Ammon's horn (tissue), 1 donor: ENCODE measurements at regions not wholly inside any gene's neighbourhood (a gene's known extent, or its start where the extent isn't known, plus 50 kb on each side); places are given as distances from the start of the nearest gene placed in this dataset.
"Not testable (repeated sequence)": the region's sequence is repeated elsewhere in the genome, so short reads cannot be mapped to it uniquely, and the experiment has no call there.

Experiments used
- DNase-seq: peaks from one replicate; pipeline ENCODE4 v3.0.0-alpha.2; 2016; ENCODE audit warnings: low spot score

DNA sequence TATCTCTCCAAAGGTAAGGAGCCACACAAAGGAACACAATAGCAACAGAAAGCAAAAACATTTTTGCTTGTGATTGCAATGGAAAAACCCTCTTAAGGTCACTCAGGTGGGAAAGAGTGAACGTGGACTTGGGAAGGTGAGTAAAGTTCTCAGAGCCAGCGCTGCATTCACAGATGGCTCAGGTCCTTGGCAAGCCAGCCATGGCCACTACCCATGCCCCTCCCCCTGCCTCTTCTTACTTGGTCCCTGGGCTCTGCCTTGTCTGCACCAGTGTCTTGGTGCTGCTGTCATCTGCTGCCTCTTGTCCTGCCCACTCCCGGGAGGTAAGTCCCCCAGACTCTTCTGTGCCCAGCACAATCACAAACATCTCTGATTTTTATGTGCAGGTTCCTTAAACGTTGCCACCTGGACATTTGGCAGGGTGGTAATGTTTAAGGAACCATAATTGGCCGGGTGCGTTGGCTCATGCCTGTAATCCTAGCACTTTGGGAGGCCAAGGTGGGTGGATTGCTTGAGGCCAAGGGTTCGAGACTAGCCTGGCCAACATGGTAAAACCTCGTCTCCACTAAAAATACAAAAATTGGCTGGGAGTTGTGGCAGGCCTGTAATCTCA lies 74.6 kb downstream of the FEM1C start:
- DNase-seq, result no peak

DNA sequence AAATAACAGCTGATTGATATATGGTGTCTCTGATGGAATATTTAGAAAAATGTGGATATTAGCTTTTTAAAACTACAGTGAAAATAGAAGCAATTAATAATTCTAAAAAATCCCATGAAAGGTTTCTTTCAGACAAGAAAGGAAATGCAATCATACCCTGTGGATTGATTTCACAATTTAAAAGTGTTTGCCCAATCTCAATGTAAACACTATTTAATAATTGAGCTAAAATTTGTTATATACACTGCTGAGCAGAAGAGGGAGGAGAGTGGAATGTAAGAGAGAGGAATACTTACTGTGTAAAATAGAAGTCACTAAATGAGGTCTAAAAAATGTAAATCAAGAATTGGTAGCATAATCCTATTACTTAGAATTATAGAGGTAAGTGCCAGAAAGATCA lies 76.9 kb downstream of the FEM1C start:
- no peak for DNase-seq

DNA sequence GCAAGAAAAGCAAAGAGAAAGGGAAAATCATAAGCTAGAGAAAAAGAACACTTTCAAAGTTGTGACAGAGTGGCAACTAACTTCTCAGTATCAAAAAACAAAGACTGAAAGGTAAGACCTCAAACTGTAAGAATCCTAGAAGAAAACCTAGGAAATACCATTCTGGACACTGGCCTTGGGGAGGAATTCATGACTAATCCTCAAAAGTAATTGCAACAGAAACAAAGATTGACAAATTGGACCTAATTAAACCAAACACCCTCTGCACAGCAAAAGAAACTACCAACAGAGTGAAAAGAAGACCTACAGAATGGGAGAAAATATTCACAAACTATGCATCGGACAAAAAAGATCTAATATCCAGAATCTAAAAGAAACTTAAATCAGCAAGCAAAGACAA lies 79.1 kb downstream of the FEM1C start:
- DNase-seq, result no peak

DNA sequence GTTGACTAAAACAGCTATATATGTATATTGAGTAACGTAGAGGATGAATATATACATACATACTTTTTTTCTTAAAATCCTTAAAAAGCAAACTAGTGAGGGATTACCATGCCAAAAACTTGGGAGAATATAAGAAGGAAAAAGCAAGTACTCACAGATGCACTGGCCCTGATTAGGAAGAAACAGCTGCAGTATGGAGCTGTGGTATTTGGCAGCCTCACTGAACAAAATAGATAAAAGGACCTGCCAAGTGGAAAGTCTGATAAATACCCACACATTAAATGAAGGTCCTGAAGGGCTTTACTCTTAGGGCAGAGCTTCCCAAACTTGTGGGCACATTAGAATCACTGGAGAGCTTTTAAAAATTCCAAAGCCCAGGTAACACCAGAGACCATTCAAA lies 80.6 kb downstream of the FEM1C start:
- no peak for DNase-seq

DNA sequence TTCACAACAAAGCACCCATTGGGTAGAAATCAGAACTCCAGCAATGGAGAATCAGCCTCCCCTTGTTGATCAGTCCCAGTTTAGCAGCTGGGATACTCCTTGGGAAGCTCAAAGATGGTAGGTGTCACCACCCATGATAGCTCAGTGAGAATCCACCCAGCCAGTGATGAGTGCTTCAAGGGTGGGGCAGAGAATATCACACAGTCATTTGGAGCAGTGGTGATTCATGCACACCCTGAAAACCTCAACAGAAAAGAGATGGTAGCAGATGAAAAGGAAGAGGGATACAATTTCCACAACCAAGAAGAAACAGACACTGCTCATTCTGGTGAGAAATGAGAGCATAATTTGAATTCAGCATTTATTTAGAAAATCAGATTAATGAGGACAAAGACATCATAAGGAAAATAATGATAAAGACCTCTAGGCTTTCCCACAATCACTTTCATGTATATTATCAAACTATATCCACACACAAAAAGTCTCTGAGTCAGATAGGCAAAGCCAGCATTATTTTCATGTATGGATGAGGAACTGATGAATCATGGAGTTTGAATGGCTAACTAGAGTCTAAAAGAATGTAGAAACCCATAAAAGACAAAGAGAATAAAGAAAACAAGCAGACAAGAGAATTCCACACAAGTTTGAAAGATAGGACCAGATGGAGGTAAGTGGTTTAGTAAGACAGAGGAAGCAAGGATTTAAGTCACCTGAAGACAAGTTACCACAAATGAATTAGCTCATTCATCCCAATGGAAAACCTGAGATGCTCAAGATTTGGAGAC lies 82.9 kb downstream of the FEM1C start:
- DNase-seq, result no peak

DNA sequence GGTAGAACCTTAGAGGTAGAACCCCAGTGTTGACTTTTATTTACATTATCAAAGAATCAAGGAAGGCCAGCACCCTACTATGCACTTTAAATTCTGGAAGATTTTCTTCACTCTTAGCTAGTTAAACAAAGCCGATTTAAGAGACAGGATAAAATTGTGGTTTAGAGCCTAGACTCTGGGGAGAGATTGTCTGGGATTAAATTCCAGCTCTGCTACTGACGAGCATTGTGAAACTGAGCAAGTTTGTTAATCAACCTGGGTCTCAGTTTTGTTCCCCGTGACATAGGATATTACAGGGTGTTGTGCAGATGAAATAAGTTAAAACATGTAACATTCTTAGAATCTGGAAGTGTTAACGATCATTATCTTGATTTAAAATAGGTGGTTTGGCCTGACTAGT lies 83.5 kb downstream of the FEM1C start:
- DNase-seq, result no peak

DNA sequence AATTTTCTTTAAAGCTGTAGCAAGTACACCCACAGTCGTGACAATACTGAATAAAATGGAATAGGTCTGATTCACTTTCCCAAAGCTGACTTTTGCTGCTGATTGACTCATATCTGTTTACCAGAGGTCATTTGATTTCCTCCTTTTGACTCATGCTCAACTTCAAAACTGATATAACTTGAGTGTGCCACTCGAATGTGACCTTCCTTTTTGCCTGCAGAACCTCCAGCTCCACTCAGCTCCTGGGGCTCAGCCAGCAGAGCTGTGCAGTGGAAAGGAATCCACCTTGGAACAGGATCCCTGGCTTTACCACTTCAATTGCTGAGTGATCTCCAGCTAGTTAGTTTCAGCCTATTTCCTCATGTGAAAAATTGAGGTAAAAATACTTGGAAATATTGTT lies 84.1 kb downstream of the FEM1C start:
- DNase-seq, result no peak

DNA sequence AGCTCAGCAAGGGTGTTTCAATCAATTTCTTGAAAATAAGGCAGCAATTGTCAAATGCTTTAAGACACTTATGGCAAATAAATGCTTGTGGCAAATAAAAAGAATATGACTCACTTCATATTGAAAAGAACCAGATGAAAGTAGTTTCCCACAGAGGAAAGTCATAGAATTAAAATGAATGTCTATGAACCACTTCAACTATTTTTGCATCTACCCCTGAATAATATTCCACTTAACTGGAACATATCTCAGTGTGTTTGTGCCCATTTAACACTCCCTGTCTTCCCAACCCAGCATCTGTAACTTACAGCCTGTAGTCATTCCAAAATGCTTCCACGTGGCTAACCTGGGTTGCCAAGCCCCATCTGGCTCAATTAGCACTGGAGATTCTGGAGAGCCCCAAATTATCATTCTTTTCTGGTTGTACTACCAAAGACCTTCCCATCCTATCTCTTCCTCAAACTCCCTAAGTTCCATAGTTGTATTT lies 84.7 kb downstream of the FEM1C start:
- DNase-seq, result no peak

DNA sequence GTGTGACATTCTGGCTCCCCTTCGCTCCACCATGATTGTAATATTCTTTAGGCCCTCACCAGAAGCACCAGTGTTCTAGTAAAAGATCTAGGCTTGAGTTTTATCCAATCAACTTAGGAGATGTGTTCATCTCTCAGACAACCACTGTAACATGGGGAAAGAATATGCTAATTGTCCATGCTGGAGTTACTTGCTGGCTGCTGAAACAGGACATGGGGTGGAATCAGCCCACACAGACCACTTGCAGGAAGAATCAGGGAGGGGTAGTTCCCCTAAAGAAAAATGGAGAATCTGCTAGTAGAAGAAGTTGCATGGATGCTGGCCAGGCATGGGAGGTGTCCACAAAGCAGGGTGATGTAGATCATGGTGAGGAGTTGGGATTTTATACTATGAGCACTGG lies 86.2 kb downstream of the FEM1C start:
- DNase-seq, result no peak

DNA sequence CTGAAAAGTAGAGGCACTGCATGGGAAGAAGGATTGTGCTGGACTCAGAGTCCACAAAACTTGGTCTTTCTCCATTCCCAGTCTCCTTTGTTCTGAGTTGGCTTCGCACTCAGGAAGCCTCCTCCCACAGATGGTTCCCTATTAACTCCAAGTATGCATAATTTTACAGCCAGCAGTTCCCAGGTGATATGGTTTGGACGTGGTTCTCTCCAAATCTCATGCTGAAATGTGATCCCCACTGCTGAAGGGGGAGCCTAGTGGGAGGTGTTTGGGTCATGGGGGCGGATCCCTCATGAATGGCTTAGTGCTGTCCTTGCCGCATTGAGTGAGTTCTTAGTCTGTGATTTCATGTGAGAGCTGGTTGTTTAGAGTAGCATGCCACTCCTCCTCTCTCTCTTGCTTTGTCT lies 86.6 kb downstream of the FEM1C start:
- DNase-seq, result no peak

DNA sequence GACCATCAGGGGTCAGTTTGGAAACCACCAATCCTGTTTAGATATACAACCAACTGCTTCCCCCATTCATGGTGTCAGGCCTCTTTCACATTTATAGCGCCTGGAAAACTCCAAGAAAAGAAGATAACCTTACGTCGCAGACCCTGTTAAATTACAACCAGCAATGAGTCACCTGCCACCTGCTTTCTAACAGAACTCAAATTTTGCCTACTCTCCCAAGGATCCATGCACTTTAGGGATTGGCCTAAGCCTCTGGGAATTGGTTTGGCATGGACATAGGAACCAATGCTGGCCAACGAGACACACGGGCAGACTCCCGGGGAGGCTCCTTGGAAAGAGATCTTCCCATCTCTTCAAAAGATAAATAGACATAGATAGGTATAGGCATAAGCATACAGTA lies 87.0 kb downstream of the FEM1C start:
- DNase-seq, result no peak

DNA sequence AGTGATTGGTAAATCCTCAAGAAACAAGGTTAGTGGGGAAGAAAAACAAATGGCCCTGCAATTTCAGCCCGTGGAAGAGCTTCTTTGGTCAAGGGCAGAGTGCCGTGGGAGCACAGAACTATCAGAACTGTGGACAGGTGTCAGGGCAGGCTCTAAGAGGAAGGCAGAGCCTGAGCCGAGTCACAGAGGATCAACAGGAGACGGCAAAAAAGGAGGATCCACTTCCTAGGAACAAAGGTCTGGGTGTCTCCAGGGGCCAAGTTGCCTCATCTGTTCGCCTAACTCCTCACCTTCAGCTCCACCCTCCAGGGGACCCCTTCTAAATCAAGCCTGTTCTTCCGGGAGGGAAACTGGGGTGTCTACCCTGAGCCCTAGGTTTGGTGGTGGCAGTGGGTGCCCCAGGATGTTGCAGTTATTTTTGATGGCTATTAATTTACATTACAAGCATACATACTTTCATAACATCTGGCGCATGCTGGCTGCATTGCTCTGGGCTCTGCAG lies 88.0 kb downstream of the FEM1C start:
- DNase-seq, result no peak

DNA sequence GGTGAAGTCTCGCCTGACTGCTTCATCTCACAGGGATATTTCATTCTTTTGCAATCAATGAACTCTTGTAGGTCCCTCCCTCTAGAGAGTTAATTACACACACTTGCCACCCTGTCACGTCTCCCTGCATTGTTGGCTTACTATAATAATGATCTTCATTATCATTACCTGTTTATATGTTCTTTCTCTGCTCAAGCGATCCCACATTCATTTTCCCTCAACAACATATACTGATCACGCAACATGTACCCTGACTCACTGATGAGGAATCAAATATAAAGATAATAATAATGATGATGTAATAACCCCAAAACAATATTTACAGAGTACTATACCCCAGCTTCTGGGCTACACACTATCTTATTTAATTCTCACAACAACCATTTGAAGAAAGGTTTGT lies 88.5 kb downstream of the FEM1C start:
- DNase-seq, result no peak

DNA sequence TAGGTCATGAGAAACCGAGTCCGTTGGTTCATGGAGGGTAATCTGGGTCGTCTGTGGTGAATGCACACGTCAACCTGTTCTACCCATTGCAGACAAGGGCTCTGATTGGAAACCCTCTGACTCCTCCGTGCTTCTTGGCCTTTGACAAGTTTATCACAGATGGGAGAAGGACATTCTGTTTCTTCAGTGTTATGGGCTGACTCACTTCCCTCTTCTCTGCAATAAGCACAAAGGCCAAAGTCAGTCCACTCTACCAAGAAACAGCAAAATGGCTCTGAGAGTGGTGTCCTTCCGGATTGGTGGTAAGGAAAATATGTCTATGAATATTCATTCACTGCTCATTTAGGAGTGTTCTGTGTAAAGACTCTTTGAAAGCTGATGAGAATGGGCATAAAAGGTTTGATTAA lies 89.3 kb downstream of the FEM1C start:
- DNase-seq, result peak; percentile 11

DNA sequence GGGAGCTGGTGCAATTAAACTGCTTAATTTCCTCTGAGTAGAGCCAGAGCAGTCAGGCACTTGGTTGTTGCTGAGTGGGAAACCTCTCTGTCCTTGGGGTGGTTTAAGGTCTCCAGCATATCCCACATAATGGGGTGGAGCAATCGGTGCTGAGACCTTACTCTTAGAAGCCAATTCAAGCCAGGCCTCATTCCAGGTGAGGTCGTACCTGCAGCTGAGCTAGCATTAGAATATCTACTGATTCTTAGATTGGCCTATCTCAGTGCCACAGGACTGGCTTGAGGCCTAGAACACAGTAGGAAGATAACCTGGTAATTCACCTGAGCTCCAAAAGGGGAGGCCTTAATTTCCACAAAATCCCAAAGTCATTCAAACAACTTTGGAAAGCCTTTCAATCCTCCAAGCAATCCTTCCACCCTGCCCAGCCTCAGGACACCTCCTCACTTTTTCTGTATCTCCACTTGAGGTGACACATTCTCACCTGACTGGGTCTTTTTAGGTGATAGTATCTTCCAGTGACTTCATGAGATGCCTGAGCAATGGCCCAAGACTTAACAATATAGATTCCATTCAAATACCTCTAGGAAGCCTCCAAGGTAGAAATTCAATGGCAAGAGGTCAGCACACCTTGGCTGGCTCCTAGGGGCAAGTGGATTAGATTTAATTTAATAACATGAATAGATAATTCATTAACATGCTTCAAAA lies 91.0 kb downstream of the FEM1C start:
- DNase-seq, result no peak

DNA sequence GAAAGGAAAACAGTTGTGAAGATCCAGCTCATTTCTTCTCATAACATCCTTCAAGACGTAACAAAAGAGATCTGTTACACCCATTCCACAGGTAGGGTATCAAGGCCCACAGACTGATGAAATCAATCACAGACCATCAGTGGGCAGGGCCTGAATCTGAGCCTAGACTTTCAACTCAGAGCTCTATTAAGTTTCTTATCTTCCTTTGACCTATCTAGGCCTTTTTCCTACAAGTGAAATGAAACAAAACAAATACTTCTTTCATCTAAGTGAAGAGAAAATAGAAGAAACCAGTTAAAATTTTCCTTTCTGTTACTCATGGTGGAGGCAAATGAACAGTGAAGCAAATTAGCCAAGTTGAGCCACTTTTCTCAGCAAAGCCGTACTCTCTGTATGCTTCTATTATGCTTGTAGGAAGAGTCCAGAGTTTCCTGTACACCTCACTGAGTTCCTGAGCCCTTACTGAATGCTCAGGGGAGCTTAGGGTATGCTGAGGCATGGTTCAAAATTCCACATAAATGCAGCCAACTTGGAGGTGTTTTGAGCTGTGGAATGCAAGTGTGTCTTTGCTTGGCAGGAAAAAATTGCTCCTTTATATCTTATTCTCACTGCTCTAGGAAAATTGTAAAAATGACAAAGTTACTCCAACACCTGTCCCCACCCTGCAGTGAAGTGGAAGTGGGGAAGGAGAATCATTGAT lies 91.9 kb downstream of the FEM1C start:
- DNase-seq, result no peak

DNA sequence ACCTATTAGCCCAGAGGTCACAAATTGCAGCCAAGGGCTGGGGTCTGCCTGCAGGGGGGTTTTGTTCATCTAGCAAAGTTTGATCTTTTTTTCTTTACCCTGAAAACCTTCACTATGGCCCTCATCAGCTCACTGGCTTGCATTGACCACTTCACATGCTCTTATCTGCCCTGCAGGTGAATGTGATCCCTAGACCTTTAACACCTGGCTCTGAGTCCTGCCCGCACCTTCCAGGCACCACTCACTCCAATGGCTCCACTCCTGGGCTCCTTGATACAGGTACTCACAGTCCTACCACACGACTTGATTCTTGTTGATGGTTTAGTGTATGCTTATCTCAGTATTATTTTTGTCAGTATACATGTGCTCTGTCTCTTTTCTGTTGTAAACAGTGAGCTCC lies 92.5 kb downstream of the FEM1C start:
- no peak for DNase-seq

DNA sequence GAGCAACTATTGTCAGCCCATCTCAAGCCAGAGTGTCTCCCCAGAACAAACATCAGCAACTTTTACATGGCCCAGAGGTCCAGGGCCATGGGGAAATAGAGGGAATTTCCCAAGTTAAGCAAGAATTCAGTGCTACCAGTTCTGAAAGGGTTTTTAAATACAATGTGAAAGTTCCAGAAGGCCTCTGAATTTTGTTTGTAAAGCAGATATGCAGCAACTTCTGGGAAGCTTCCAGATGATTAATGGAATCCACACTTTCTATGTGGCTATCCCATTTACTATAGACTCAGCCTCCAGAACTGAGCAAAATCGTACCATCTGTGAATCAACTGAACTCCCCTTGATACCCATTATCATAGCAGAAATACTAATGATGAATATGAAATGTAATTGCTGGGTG lies 93.8 kb downstream of the FEM1C start:
- no peak for DNase-seq

DNA sequence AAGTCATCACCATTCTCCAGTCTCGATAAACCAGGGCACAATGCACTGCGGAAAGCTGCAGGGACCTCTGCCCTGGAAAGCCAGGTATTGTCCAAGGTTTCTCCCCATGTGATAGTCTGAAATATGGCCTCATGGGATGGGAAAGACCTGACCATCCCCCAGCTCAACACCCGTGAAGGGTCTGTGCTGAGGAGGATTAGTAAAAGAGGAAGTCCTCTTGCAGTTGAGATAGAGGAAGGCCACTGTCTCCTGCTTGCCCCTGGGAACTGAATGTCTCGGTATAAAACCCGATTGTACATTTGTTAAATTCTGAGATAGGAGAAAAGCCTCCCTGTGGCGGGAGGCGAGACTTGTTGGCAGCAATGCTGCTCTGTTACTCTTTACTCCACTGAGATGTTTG lies 95.9 kb downstream of the FEM1C start:
- not testable (repeated sequence) for DNase-seq

DNA sequence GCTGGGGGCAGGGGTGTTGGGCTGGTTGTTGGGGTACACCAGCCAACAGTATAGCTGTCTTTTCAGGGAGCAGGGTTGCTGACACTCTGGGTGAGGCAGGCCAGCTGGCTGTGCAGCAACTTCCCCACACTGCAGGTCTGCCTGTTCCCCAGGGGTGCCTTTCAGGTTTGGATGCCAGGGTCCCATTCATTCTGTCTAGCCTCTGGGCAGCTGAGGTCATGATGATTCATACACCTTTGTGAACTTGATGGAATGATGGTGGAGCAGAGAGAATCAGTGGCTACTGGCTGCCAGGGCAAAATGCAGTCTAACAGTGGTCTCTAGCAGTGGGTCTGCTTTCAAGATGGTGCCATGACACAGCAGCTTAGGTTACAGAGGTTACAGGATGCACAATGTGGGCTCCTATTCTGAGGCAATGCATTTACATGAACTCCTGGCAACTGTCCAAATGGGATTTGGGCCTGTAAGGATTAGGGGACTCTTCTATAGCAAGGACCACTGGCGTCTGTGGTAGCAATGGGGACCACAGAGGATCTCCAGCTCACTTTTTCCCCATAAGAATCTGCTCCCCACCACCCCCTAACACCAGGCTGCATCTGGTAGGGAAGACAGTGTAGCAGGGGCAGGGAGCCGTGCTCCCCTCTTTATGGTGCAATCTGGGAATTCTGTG lies 103.7 kb downstream of the FEM1C start:
- DNase-seq, result no peak

DNA sequence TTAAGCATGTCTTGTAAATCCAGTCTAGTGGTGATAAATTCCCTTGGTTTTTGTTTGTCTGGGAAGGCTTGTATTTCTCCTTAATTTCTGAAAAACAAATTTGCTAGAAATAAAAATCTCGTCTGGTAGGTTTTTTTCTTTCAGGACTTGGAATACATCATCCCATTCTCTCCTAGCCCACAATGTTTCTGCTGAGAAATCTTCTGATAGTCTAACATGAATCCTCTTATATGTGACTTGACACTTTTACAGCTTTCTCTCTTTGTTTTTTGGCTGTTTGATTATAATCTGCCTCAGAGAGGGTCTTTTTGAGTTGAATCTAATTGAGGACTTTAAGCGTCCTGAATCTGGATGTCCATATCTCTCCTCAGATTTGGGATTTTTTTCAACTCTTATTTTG lies 104.9 kb downstream of the FEM1C start:
- no peak for DNase-seq

DNA sequence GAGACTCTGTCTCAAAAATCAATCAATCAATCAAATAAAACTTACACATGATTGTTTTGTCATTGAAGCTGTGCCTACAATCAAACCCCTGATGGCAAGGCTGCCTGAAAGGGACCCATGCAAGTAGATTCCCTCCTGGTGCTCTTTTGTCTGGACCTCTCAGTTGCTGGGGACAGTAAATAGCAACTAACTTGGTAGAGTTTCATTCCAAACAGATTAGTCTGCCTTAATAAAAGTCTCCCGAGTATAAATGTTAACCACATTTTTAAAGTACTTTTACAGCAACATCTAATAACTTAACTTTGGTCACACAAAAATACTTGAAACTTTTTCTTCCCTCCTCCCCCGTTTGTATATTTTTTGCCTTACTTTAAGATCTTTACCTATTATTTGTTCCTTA lies 105.5 kb downstream of the FEM1C start:
- DNase-seq, result no peak
